H1 (cell line): ENCODE measurements at regions not wholly inside any gene's neighbourhood (a gene's known extent, or its start where the extent isn't known, plus 50 kb on each side); places are given as distances from the start of the nearest gene placed in this dataset.

Experiments used
- CTCF ChIA-PET: fragments of 300-600 bp; sonication (Branson Sonifier 250); formaldehyde crosslinking; loops from one replicate; lab custom pipeline; 2021; ENCODE audit not compliant: partially characterized antibody; lab: Charles Lee
- POLR2A ChIA-PET: fragments of 300-600 bp; sonication (Branson Sonifier 250); formaldehyde crosslinking; loops from one replicate; lab custom pipeline; 2021; ENCODE audit warnings: inconsistent platforms; ENCODE audit not compliant: partially characterized antibody; lab: Charles Lee
- DNase-seq, 2 experiments: peaks; one replicate each; pipeline versions ENCODE4 v3.0.0 to v3.0.0-alpha.2; 2010 to 2022; ENCODE audit warnings: low spot score in 2 of 2, low read depth in 1 of 2, mixed read lengths in 1 of 2
- FAIRE-seq: peaks from 2 replicates; lab custom pipeline; 2011; peaks lifted over from hg19 to GRCh38; lab: Jason Lieb, UNC
- H2AFZ ChIP-seq: 2 replicates; pipeline ENCODE4 v1.8.1; 2012; ENCODE audit warnings: low read length, inconsistent platforms
- H2AK5ac ChIP-seq: 2 replicates; pipeline ENCODE4 v1.6.1; 2013; ENCODE audit warnings: low read depth, low read length
- H2BK120ac ChIP-seq: replicated peaks from 2 replicates; pipeline ENCODE3; 2013; ENCODE audit warnings: low read depth, low read length, inconsistent platforms
- H2BK12ac ChIP-seq: 2 replicates; pipeline ENCODE4 v1.6.1; 2013; ENCODE audit warnings: low read depth, low read length
- H2BK15ac ChIP-seq: 2 replicates; pipeline ENCODE4 v1.6.1; 2013; ENCODE audit warnings: low read length
- H2BK20ac ChIP-seq: 2 replicates; pipeline ENCODE4 v1.6.1; 2013; ENCODE audit warnings: low read length
- H2BK5ac ChIP-seq: 2 replicates; pipeline ENCODE4 v1.6.1; 2013; ENCODE audit warnings: low read depth, low read length
- H3K14ac ChIP-seq: 2 replicates; pipeline ENCODE4 v1.6.1; 2013; ENCODE audit warnings: inconsistent platforms; ENCODE audit not compliant: insufficient read length
- H3K18ac ChIP-seq: 2 replicates; pipeline ENCODE4 v1.6.1; 2013; ENCODE audit warnings: low read length; ENCODE audit errors: extremely low read depth
- H3K23ac ChIP-seq: 2 replicates; pipeline ENCODE4 v1.6.1; 2013; ENCODE audit warnings: inconsistent platforms; ENCODE audit not compliant: insufficient read length
- H3K23me2 ChIP-seq: 2 replicates; pipeline ENCODE4 v1.6.1; 2013; ENCODE audit warnings: low read depth, low read length
- H3K27ac ChIP-seq: 2 replicates; pipeline ENCODE4 v1.6.1; 2011; ENCODE audit warnings: low read depth, low read length, inconsistent platforms
- H3K27me3 ChIP-seq, 4 experiments: replicated peaks in 1 of 4; 1 replicate in 1 of 4; 2 replicates in 3 of 4; pipeline versions ENCODE4 v1.6.1 to v1.8.1; 2011 to 2013; ENCODE audit warnings: low read length in 3 of 4, mild to moderate bottlenecking in 3 of 4, inconsistent platforms in 2 of 4, mixed read lengths in 2 of 4, moderate library complexity in 1 of 4; ENCODE audit not compliant: control insufficient read depth in 3 of 4, insufficient read depth in 3 of 4; ENCODE audit errors: extremely low read depth in 1 of 4
- H3K36me3 ChIP-seq, 4 experiments: 2 replicates each; pipeline versions ENCODE4 v1.6.1 to v1.8.1; 2011 to 2013; ENCODE audit warnings: mild to moderate bottlenecking in 4 of 4, low read length in 3 of 4, moderate library complexity in 2 of 4, control low read depth in 1 of 4, inconsistent platforms in 1 of 4; ENCODE audit not compliant: insufficient read depth in 4 of 4, control insufficient read depth in 2 of 4
- H3K4ac ChIP-seq: replicated peaks from 2 replicates; pipeline ENCODE3; 2013; ENCODE audit warnings: low read length, low read depth, mixed read lengths, inconsistent platforms; ENCODE audit not compliant: insufficient read length
- H3K4me1 ChIP-seq, 4 experiments: replicated peaks in 1 of 4; 1 replicate in 1 of 4; 2 replicates in 3 of 4; pipeline versions ENCODE4 v1.6.1 to v1.8.1; 2011 to 2013; ENCODE audit warnings: low read length in 3 of 4, inconsistent platforms in 2 of 4, mixed read lengths in 1 of 4; ENCODE audit not compliant: insufficient read depth in 4 of 4, control insufficient read depth in 3 of 4
- H3K4me2 ChIP-seq, 2 experiments: 2 replicates each; pipeline versions ENCODE4 v1.6.1 to v1.8.1; 2011 to 2013; ENCODE audit warnings: low read depth in 2 of 2, low read length in 2 of 2, control low read depth in 1 of 2, inconsistent platforms in 1 of 2, mild to moderate bottlenecking in 1 of 2; ENCODE audit not compliant: insufficient read depth in 1 of 2
- H3K4me3 ChIP-seq, 4 experiments: fragments of 200-600, 300-600 bp in 1 of 4; sonication (generic), shearing (Covaris generic), sonication (Bioruptor Twin) in 1 of 4; 2 replicates each; pipeline versions ENCODE4 v1.5.1 to v1.8.1; 2011 to 2016; ENCODE audit warnings: low read length in 4 of 4, low read depth in 3 of 4, control low read depth in 2 of 4, inconsistent platforms in 2 of 4, mild to moderate bottlenecking in 2 of 4, mixed read lengths in 1 of 4, moderate library complexity in 1 of 4; ENCODE audit not compliant: insufficient read depth in 2 of 4; ENCODE audit errors: extremely low read depth in 1 of 4
- H3K56ac ChIP-seq: replicated peaks from 2 replicates; pipeline ENCODE3; 2013; ENCODE audit warnings: low read depth, mild to moderate bottlenecking, mixed read lengths, low read length, inconsistent platforms; ENCODE audit not compliant: insufficient read length
- H3K79me1 ChIP-seq: 2 replicates; pipeline ENCODE4 v1.6.1; 2013; ENCODE audit warnings: low read depth, low read length, control low read depth
- H3K79me2 ChIP-seq, 2 experiments: 2 replicates each; pipeline versions ENCODE4 v1.6.1 to v1.8.1; 2012 to 2013; ENCODE audit warnings: low read length in 2 of 2, mild to moderate bottlenecking in 2 of 2, inconsistent platforms in 1 of 2; ENCODE audit not compliant: insufficient read depth in 2 of 2, control insufficient read depth in 1 of 2
- H3K9ac ChIP-seq, 4 experiments: replicated peaks in 1 of 4; 1 replicate in 1 of 4; 2 replicates in 3 of 4; pipeline versions ENCODE4 v1.6.1 to v1.8.1; 2011 to 2013; ENCODE audit warnings: low read depth in 3 of 4, low read length in 3 of 4, control low read depth in 2 of 4, mild to moderate bottlenecking in 2 of 4, moderate library complexity in 2 of 4, inconsistent platforms in 1 of 4; ENCODE audit errors: extremely low read depth in 1 of 4
- H3K9me3 ChIP-seq, 2 experiments: 2 replicates each; pipeline versions ENCODE4 v1.6.1 to v1.8.1; 2012 to 2013; ENCODE audit warnings: mild to moderate bottlenecking in 2 of 2, moderate library complexity in 2 of 2, control low read depth in 1 of 2, inconsistent platforms in 1 of 2, low read depth in 1 of 2, low read length in 1 of 2, mixed read lengths in 1 of 2; ENCODE audit not compliant: insufficient read depth in 2 of 2
- H4K20me1 ChIP-seq, 2 experiments: replicated peaks in 1 of 2; 2 replicates each; pipeline versions ENCODE3 to v1.8.1; 2011 to 2013; ENCODE audit warnings: inconsistent platforms in 2 of 2, low read length in 2 of 2, mild to moderate bottlenecking in 1 of 2; ENCODE audit not compliant: insufficient read depth in 2 of 2, control insufficient read depth in 1 of 2
- H4K5ac ChIP-seq: 2 replicates; pipeline ENCODE4 v1.6.1; 2013; ENCODE audit warnings: low read length, low read depth, mixed read lengths, inconsistent platforms; ENCODE audit not compliant: insufficient read length
- H4K8ac ChIP-seq: 2 replicates; pipeline ENCODE4 v1.8.0; 2013; ENCODE audit warnings: mild to moderate bottlenecking, moderate library complexity, low read length, inconsistent platforms; ENCODE audit not compliant: insufficient read depth; ENCODE audit errors: extremely low read depth
- H4K91ac ChIP-seq: replicated peaks from 2 replicates; pipeline ENCODE3; 2013; ENCODE audit warnings: low read length, mixed read lengths, inconsistent platforms; ENCODE audit not compliant: insufficient read length
- ASH2L ChIP-seq: fragments of 200-600, 300-600 bp; sonication (generic); IDR thresholded peaks from one replicate; pipeline ENCODE4 v1.7.1; 2017; ENCODE audit warnings: low read length
- BACH1 ChIP-seq: IDR thresholded peaks from 2 replicates; pipeline ENCODE4 v1.6.1; 2012; ENCODE audit warnings: low read length, improper control_type of control experiment
- EGR1 ChIP-seq: IDR thresholded peaks from 2 replicates; pipeline ENCODE4 v1.6.1; 2011; ENCODE audit warnings: low read depth, low read length, borderline replicate concordance
- EZH2 ChIP-seq: fragments of 200-600 bp; sonication (generic); IDR thresholded peaks from 2 replicates; pipeline ENCODE4 v1.7.1; 2012; ENCODE audit warnings: low read depth, mild to moderate bottlenecking, moderate library complexity, low read length, inconsistent platforms; ENCODE audit not compliant: severe bottlenecking
- GTF2F1 ChIP-seq: IDR thresholded peaks from 2 replicates; pipeline ENCODE4 v1.6.1; 2012; ENCODE audit warnings: low read depth, low read length, improper control_type of control experiment, borderline replicate concordance
- HDAC2 ChIP-seq, 2 experiments: fragments of 300-600 bp in 1 of 2; sonication (generic) in 1 of 2; IDR thresholded peaks; 2 replicates each; pipeline ENCODE4 v1.6.1; 2011 to 2012; ENCODE audit warnings: low read depth in 2 of 2, low read length in 2 of 2, mild to moderate bottlenecking in 2 of 2, moderate library complexity in 2 of 2, borderline replicate concordance in 1 of 2, inconsistent platforms in 1 of 2
- NRF1 ChIP-seq: IDR thresholded peaks from 2 replicates; pipeline ENCODE4 v1.6.1; 2011; ENCODE audit warnings: mild to moderate bottlenecking, low read depth, low read length, improper control_type of control experiment
- RFX5 ChIP-seq: IDR thresholded peaks from 2 replicates; pipeline ENCODE4 v1.6.1; 2011; ENCODE audit warnings: low read depth, low read length, improper control_type of control experiment, borderline replicate concordance
- RNF2 ChIP-seq: fragments of 200-900, 300-1000 bp; sonication (generic); IDR thresholded peaks from 2 replicates; pipeline ENCODE4 v1.7.1; 2016; ENCODE audit warnings: borderline replicate concordance, low read depth, mild to moderate bottlenecking, antibody characterized with exemption, low read length; ENCODE audit not compliant: poor library complexity, severe bottlenecking; ENCODE audit errors: missing control alignments
- SIN3A ChIP-seq, 2 experiments: IDR thresholded peaks in 1 of 2; conservative IDR thresholded peaks in 1 of 2; 2 replicates each; pipeline ENCODE4 v1.6.1; 2011 to 2012; ENCODE audit warnings: low read length in 2 of 2, improper control_type of control experiment in 1 of 2, low read depth in 1 of 2, mild to moderate bottlenecking in 1 of 2
- SP1 ChIP-seq: IDR thresholded peaks from 2 replicates; pipeline ENCODE4 v1.6.1; 2011; ENCODE audit warnings: low read depth, low read length
- SUZ12 ChIP-seq: fragments of 200-600 bp; sonication (generic); IDR thresholded peaks from 2 replicates; pipeline ENCODE4 v1.6.1; 2012; ENCODE audit warnings: mild to moderate bottlenecking, inconsistent platforms, low read length, moderate library complexity, mixed read lengths
- TCF12 ChIP-seq: IDR thresholded peaks from 2 replicates; pipeline ENCODE4 v1.6.1; 2011; ENCODE audit warnings: low read depth, mild to moderate bottlenecking, low read length
- ZNF274 ChIP-seq: IDR thresholded peaks from 2 replicates; pipeline ENCODE4 v1.7.0; 2012; ENCODE audit warnings: low read length, borderline replicate concordance; ENCODE audit errors: extremely low read depth
- WGBS, 2 experiments: shearing (Covaris generic) in 1 of 2; methylation state at CpG; one replicate each; pipeline versions ENCODE4 v1.1.6 to v1.1.7; 2013 to 2015; ENCODE audit warnings: low lambda C conversion rate in 2 of 2, mixed read lengths in 2 of 2, inconsistent platforms in 1 of 2, low coverage in 1 of 2, missing lambda C conversion rate in 1 of 2; ENCODE audit not compliant: insufficient replicate concordance in 2 of 2, insufficient coverage in 1 of 2, insufficient read length in 1 of 2; ENCODE audit errors: extremely low coverage in 1 of 2, missing lambda C conversion rate in 1 of 2; 5-methylcytosine and 5-hydroxymethylcytosine counted together

DNA sequence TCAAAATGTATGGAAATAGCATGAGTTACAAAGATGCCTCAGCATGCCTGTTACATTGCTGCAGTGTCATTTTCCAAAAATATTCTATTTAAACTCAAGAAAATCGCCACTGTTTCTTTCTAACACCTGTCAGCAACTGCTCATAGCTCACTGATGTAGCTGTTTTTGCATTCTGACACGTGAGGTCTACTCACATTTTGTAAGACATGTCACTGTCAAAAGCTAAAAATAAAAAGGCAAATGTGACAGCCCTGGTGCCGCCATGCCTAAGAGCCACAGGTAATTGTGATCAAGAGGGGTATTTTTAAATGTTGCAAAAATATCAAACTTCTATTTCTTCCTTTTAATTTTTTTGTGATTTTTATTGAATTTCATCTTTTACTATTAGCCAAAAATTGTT is 556.2 kb upstream of the TMPRSS15 start:
- no peak for DNase-seq
- no peak for FAIRE-seq
- no peak overlapping the region for H3K4ac ChIP-seq
- H4K91ac ChIP-seq = no peak overlapping the region
- H4K8ac ChIP-seq = no peak overlapping the region
- H3K56ac ChIP-seq = no peak overlapping the region
- H3K27me3 ChIP-seq = no peaks in the 10 kb centered on the region
- no peak overlapping the region for H2BK15ac ChIP-seq
- H3K79me1 ChIP-seq = no peaks in the 10 kb centered on the region
- no peak overlapping the region for H3K27ac ChIP-seq
- H3K9ac ChIP-seq = no peak overlapping the region
- no peak overlapping the region for H2BK5ac ChIP-seq
- H3K23ac ChIP-seq = no peak overlapping the region
- no peak overlapping the region for H2BK120ac ChIP-seq
- CTCF ChIA-PET = interaction anchor here (1.0 kb wide), 1 partner anchor 9 kb away, joined by 3 read pairs; no protein-coding TSS in a partner anchor
- no peaks in the 10 kb centered on the region for H3K9me3 ChIP-seq
- no peak overlapping the region for H2AK5ac ChIP-seq
- H3K4me1 ChIP-seq = no peaks in the 10 kb centered on the region
- no peak overlapping the region for H2BK12ac ChIP-seq
- H3K23me2 ChIP-seq = no peaks in the 10 kb centered on the region
- no peaks in the 10 kb centered on the region for H4K20me1 ChIP-seq
- H3K79me2 ChIP-seq = no peaks in the 10 kb centered on the region
- no peaks in the 10 kb centered on the region for H3K36me3 ChIP-seq
- H2AFZ ChIP-seq = no peak overlapping the region
- no peak overlapping the region for H2BK20ac ChIP-seq
- POLR2A ChIA-PET = no interaction called here
- no peak overlapping the region for H3K4me2 ChIP-seq
- H3K4me3 ChIP-seq = no peak overlapping the region
- H4K5ac ChIP-seq = no peak overlapping the region
- 77% methylated on average over 3 of the region's 3 CpGs; no CpG with 5 or more reads in 1 of the 2 experiments for WGBS, 2 experiments
- no peak overlapping the region for H3K18ac ChIP-seq
- H3K14ac ChIP-seq = no peak overlapping the region
- TF ChIP-seq SUZ12 = no peak
- no peak for TF ChIP-seq RFX5
- TF ChIP-seq ZNF274 = no peak
- TF ChIP-seq BACH1 = no peak
- no peak for TF ChIP-seq SP1
- no peak for TF ChIP-seq RNF2
- no peak for TF ChIP-seq EZH2
- no peak for TF ChIP-seq EGR1
- no peak for TF ChIP-seq SIN3A (conservative IDR thresholded peaks at IDR 0.05 in 1 of 2, IDR thresholded peaks at IDR 0.05 in 1 of 2; ENCODE audit: low read depth in 1 of 2, low read length in 2 of 2)
- no peak for TF ChIP-seq HDAC2 (IDR thresholded peaks at IDR 0.05; ENCODE audit: borderline replicate concordance in 1 of 2, low read depth in 2 of 2, low read length in 2 of 2)
- no peak for TF ChIP-seq NRF1
- no peak for TF ChIP-seq GTF2F1
- no peak for TF ChIP-seq TCF12
- TF ChIP-seq ASH2L = no peak
